Spinal cord (tissue), 9 donors: ENCODE measurements at regions not wholly inside any gene's neighbourhood (a gene's known extent, or its start where the extent isn't known, plus 50 kb on each side); places are given as distances from the start of the nearest gene placed in this dataset.
A peak's percentile ranks its signal among the peaks of the same experiment; 100 is the strongest.

ENCODE experiments used
- DNase-seq, 6 donors: peaks; one replicate each; pipeline versions ENCODE4 v3.0.0 to v3.0.0-alpha.2; 2013 to 2015; ENCODE audit warnings: low spot score in 6 of 6, low read depth in 4 of 6
- H3K27ac ChIP-seq: one replicate; pipeline ENCODE4 v1.5.1; 2013; ENCODE audit warnings: low read depth, low read length, control low read depth
- H3K27me3 ChIP-seq: one replicate; pipeline ENCODE4 v1.6.1; 2013; ENCODE audit warnings: low read length; ENCODE audit not compliant: control insufficient read depth, insufficient read depth
- H3K36me3 ChIP-seq: one replicate; pipeline ENCODE4 v1.6.1; 2013; ENCODE audit warnings: low read length; ENCODE audit not compliant: control insufficient read depth, insufficient read depth
- H3K4me1 ChIP-seq: one replicate; pipeline ENCODE4 v1.6.1; 2013; ENCODE audit warnings: low read length; ENCODE audit not compliant: control insufficient read depth, insufficient read depth
- H3K4me3 ChIP-seq: one replicate; pipeline ENCODE4 v1.5.1; 2013; ENCODE audit warnings: low read depth, low read length, control low read depth
- H3K9me3 ChIP-seq: one replicate; pipeline ENCODE4 v1.6.1; 2013; ENCODE audit warnings: low read length; ENCODE audit not compliant: control insufficient read depth, insufficient read depth
- WGBS: methylation state at CpG from one replicate; pipeline ENCODE4 v1.1.5; 2013; ENCODE audit warnings: missing lambda C conversion rate; ENCODE audit not compliant: insufficient coverage; 5-methylcytosine and 5-hydroxymethylcytosine counted together
- donor health status: healthy.

GRCh38 chr9:119029886-119030285 lies 339.3 kb downstream of the BRINP1 start:
- Histone ChIP-seq H3K36me3 (no peaks in the 10 kb centered on the region), H3K4me1 (peaks cover 5% of the 10 kb centered on the region), H3K27ac (no peak overlapping the region), H3K27me3 (no peaks in the 10 kb centered on the region), H3K4me3 (no peak overlapping the region), H3K9me3 (no peaks in the 10 kb centered on the region)
- 100% methylated on average over 1 of the region's 5 CpGs for WGBS
- peak in 1 of 6 donors; percentile 16 for DNase-seq

GRCh38 chr9:119033596-119033995 lies 335.6 kb downstream of the BRINP1 start:
- Histone ChIP-seq H3K27me3 (no peaks in the 10 kb centered on the region), H3K36me3 (no peaks in the 10 kb centered on the region), H3K9me3 (no peaks in the 10 kb centered on the region), H3K4me3 (no peak overlapping the region), H3K4me1 (no peaks in the 10 kb centered on the region), H3K27ac (no peak overlapping the region)
- no peak for DNase-seq
- WGBS: no CpG with 5 or more reads among the region's 3 CpGs

GRCh38 chr9:119036969-119037368 lies 332.3 kb downstream of the BRINP1 start:
- H3K27me3 ChIP-seq: no peaks in the 10 kb centered on the region
- no peak for DNase-seq
- no peaks in the 10 kb centered on the region for H3K4me1 ChIP-seq
- WGBS: no CpG with 5 or more reads among the region's 2 CpGs
- H3K36me3 ChIP-seq: no peaks in the 10 kb centered on the region
- no peaks in the 10 kb centered on the region for H3K9me3 ChIP-seq
- H3K4me3 ChIP-seq: no peak overlapping the region
- no peak overlapping the region for H3K27ac ChIP-seq

- DNase-seq: no peak
- Histone ChIP-seq H3K27ac (no peak overlapping the region), H3K9me3 (no peaks in the 10 kb centered on the region), H3K36me3 (no peaks in the 10 kb centered on the region), H3K27me3 (no peaks in the 10 kb centered on the region), H3K4me3 (no peak overlapping the region), H3K4me1 (no peaks in the 10 kb centered on the region)
- WGBS: no CpG with 5 or more reads among the region's 1 CpG
Observed at GRCh38 chr9:119043996-119044395, 325.2 kb downstream of the BRINP1 start.

- DNase-seq: peak in 1 of 6 donors; percentile 15
- Histone ChIP-seq H3K4me3 (no peak overlapping the region), H3K36me3 (no peaks in the 10 kb centered on the region), H3K9me3 (no peaks in the 10 kb centered on the region), H3K27me3 (no peaks in the 10 kb centered on the region), H3K27ac (no peak overlapping the region), H3K4me1 (no peaks in the 10 kb centered on the region)
- WGBS: no CpG with 5 or more reads among the region's 1 CpG
Observed at GRCh38 chr9:119044806-119045205, 324.4 kb downstream of the BRINP1 start.

- WGBS: no CpG with 5 or more reads among the region's 4 CpGs
- H3K9me3 ChIP-seq: no peaks in the 10 kb centered on the region
- no peak overlapping the region for H3K27ac ChIP-seq
- no peaks in the 10 kb centered on the region for H3K4me1 ChIP-seq
- no peak overlapping the region for H3K4me3 ChIP-seq
- no peak for DNase-seq
- no peaks in the 10 kb centered on the region for H3K36me3 ChIP-seq
- no peaks in the 10 kb centered on the region for H3K27me3 ChIP-seq
Observed at GRCh38 chr9:119047513-119048307, 321.5 kb downstream of the BRINP1 start.

- Histone ChIP-seq H3K36me3 (no peaks in the 10 kb centered on the region), H3K4me3 (no peak overlapping the region)
Observed at GRCh38 chr9:119050281-119050680, 319.0 kb downstream of the BRINP1 start.

GRCh38 chr9:119052339-119053030 lies 316.8 kb downstream of the BRINP1 start:
- Histone ChIP-seq H3K27ac (no peak overlapping the region), H3K27me3 (no peaks in the 10 kb centered on the region)
- no peak for DNase-seq

More at GRCh38 chr9:119050281-119050680, 319.0 kb downstream of the BRINP1 start:
- H3K9me3 ChIP-seq: no peaks in the 10 kb centered on the region
- H3K27me3 ChIP-seq: no peaks in the 10 kb centered on the region
- DNase-seq: no peak
- H3K27ac ChIP-seq: no peak overlapping the region
- no peaks in the 10 kb centered on the region for H3K4me1 ChIP-seq

GRCh38 chr9:119053070-119053469 lies 316.2 kb downstream of the BRINP1 start:
- H3K27me3 ChIP-seq: no peaks in the 10 kb centered on the region
- H3K36me3 ChIP-seq: no peaks in the 10 kb centered on the region
- WGBS: no CpG with 5 or more reads among the region's 1 CpG
- H3K4me1 ChIP-seq: no peaks in the 10 kb centered on the region
- no peak for DNase-seq
- no peaks in the 10 kb centered on the region for H3K9me3 ChIP-seq
- H3K27ac ChIP-seq: no peak overlapping the region
- H3K4me3 ChIP-seq: no peak overlapping the region

More at GRCh38 chr9:119052339-119053030, 316.8 kb downstream of the BRINP1 start:
- no peaks in the 10 kb centered on the region for H3K4me1 ChIP-seq
- no peaks in the 10 kb centered on the region for H3K9me3 ChIP-seq
- H3K36me3 ChIP-seq: no peaks in the 10 kb centered on the region
- H3K4me3 ChIP-seq: no peak overlapping the region
- WGBS: 61% methylated on average over 4 of the region's 10 CpGs
